ENCODE measurements at regions not wholly inside any gene's neighbourhood (a gene's known extent, or its start where the extent isn't known, plus 50 kb on each side); places are given as distances from the start of the nearest gene placed in this dataset.

DNA sequence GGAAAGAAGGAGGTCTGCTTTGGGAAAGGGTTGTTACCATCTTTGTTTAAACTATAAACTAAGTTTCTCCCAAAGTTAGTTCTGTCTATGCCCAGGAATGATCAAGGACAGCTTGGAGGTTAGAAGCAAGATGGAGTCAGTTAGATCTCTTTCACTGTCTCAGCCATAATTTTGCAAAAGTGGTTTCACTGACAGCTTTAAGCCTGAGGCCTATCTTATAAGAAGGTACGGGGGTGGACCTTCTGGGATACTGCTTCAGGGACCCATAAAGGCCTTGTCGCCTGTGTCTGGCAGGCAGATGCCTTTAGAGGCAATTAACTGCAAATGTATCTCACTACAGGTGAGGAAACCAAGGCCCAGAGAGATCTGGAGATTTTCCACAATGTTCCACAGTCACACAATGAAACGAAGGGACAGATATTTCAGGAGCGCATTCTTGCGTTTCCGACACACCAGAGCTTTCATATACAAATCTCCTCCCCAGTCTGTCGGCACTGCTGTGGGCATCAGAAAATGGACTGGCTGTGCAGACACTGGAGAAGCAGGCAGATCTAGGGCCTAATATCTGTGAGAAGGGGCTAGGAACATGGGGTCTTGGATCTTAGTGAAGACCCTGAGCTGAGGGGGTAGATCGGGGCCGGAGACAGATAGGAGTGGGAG, 169.5 kb upstream of the SMAD3 start:
- no peak overlapping the region for H2BK15ac ChIP-seq (ENCODE audit: low read length)
- ChIA-PET CTCF (ENCODE audit: partially characterized antibody) (interaction anchor here (0.7 to 4.6 kb wide), 11 partner anchors 8 to 408 kb away, joined by 3 to 27 read pairs (median 3); no protein-coding TSS in a partner anchor), POLR2A (ENCODE audit: partially characterized antibody) (interaction anchor here (1.5 kb wide), 1 partner anchor 12 kb away, joined by 4 read pairs; no protein-coding TSS in a partner anchor)
- H3K9me3 ChIP-seq (ENCODE audit: insufficient read depth in 2 of 2, low read depth in 1 of 2, low read length in 1 of 2): no peaks in the 10 kb centered on the region
- no peak overlapping the region for H3K23ac ChIP-seq (ENCODE audit: insufficient read length)
- no peak overlapping the region for H4K8ac ChIP-seq (ENCODE audit: extremely low read depth, insufficient read depth, low read length)
- peaks cover 0 to 5% (median 2%) of the 10 kb centered on the region in 4 experiments; a peak in 3 of 7 replicates for H3K4me1 ChIP-seq (replicated peaks in 1 of 4; ENCODE audit: control insufficient read depth in 3 of 4, insufficient read depth in 4 of 4, low read length in 3 of 4)
- H4K20me1 ChIP-seq (replicated peaks in 1 of 2; ENCODE audit: control insufficient read depth in 1 of 2, insufficient read depth in 2 of 2, low read length in 2 of 2): no peaks in the 10 kb centered on the region
- H2AK5ac ChIP-seq (ENCODE audit: low read depth, low read length): no peak overlapping the region
- no peak overlapping the region for H2BK120ac ChIP-seq (replicated peaks; ENCODE audit: low read depth, low read length)
- no peak overlapping the region for H3K18ac ChIP-seq (ENCODE audit: extremely low read depth, low read length)
- FAIRE-seq (no peak), DNase-seq (ENCODE audit: low read depth in 1 of 2, low spot score in 2 of 2) (no peak)
- H2BK12ac ChIP-seq (ENCODE audit: low read depth, low read length): no peak overlapping the region
- H3K4ac ChIP-seq (replicated peaks; ENCODE audit: insufficient read length, low read depth, low read length): no peak overlapping the region
- no peak overlapping the region for H3K4me3 ChIP-seq (ENCODE audit: extremely low read depth in 1 of 4, insufficient read depth in 2 of 4, low read depth in 3 of 4, low read length in 4 of 4)
- no peaks in the 10 kb centered on the region for H3K79me1 ChIP-seq (ENCODE audit: low read depth, low read length)
- H3K9ac ChIP-seq (replicated peaks in 1 of 4; ENCODE audit: extremely low read depth in 1 of 4, low read depth in 3 of 4, low read length in 3 of 4): no peak overlapping the region
- H4K91ac ChIP-seq (replicated peaks; ENCODE audit: insufficient read length, low read length): no peak overlapping the region
- no peak overlapping the region for H3K14ac ChIP-seq (ENCODE audit: insufficient read length)
- H3K27me3 ChIP-seq (replicated peaks in 1 of 4; ENCODE audit: control insufficient read depth in 3 of 4, extremely low read depth in 1 of 4, insufficient read depth in 3 of 4, low read length in 3 of 4): peaks cover 0 to 3% (median 0%) of the 10 kb centered on the region in 4 experiments; a peak in 1 of 7 replicates
- no peak overlapping the region for H3K56ac ChIP-seq (replicated peaks; ENCODE audit: insufficient read length, low read depth, low read length)
- H2BK20ac ChIP-seq (ENCODE audit: low read length): no peak overlapping the region
- no peak overlapping the region for H3K4me2 ChIP-seq (ENCODE audit: insufficient read depth in 1 of 2, low read depth in 2 of 2, low read length in 2 of 2)
- no peaks in the 10 kb centered on the region for H3K36me3 ChIP-seq (ENCODE audit: control insufficient read depth in 2 of 4, insufficient read depth in 4 of 4, low read length in 3 of 4)
- H2AFZ ChIP-seq (ENCODE audit: low read length): no peak overlapping the region
- 92% methylated on average over 9 of the region's 9 CpGs; no CpG with 5 or more reads in 1 of the 2 experiments for WGBS, 2 experiments (ENCODE audit: extremely low coverage in 1 of 2, insufficient coverage in 1 of 2, insufficient read length in 1 of 2, insufficient replicate concordance in 2 of 2, low coverage in 1 of 2, low lambda C conversion rate in 2 of 2, missing lambda C conversion rate in 1 of 2)
- no peak overlapping the region for H2BK5ac ChIP-seq (ENCODE audit: low read depth, low read length)
- H3K79me2 ChIP-seq (ENCODE audit: control insufficient read depth in 1 of 2, insufficient read depth in 2 of 2, low read length in 2 of 2): no peaks in the 10 kb centered on the region
- H3K27ac ChIP-seq (ENCODE audit: low read depth, low read length): no peak overlapping the region
- H3K23me2 ChIP-seq (ENCODE audit: low read depth, low read length): no peaks in the 10 kb centered on the region
- no peak overlapping the region for H4K5ac ChIP-seq (ENCODE audit: insufficient read length, low read depth, low read length)
- TF ChIP-seq SIRT6 (IDR thresholded peaks at IDR 0.05; ENCODE audit: low read length) (no peak), RFX5 (IDR thresholded peaks at IDR 0.05; ENCODE audit: borderline replicate concordance, low read depth, low read length) (no peak), SP1 (IDR thresholded peaks at IDR 0.05; ENCODE audit: low read depth, low read length) (no peak), TAF7 (optimal IDR thresholded peaks at IDR 0.05; ENCODE audit: borderline replicate concordance, low read depth, low read length) (no peak), RAD21 (IDR thresholded peaks at IDR 0.05 in 1 of 2, conservative IDR thresholded peaks at IDR 0.05 in 1 of 2; ENCODE audit: low read depth in 2 of 2, low read length in 2 of 2) (no peak), POLR2A (IDR thresholded peaks at IDR 0.05; ENCODE audit: control extremely low read depth in 1 of 2, low read depth in 2 of 2, low read length in 2 of 2) (no peak), SP2 (IDR thresholded peaks at IDR 0.05; ENCODE audit: low read length) (no peak), EGR1 (IDR thresholded peaks at IDR 0.05; ENCODE audit: borderline replicate concordance, low read depth, low read length) (no peak), EP300 (IDR thresholded peaks at IDR 0.05; ENCODE audit: borderline replicate concordance in 1 of 2, low read depth in 2 of 2, low read length in 2 of 2) (no peak), SAP30 (IDR thresholded peaks at IDR 0.05; ENCODE audit: insufficient read depth, insufficient replicate concordance, low read length) (no peak), TBP (IDR thresholded peaks at IDR 0.05; ENCODE audit: low read depth, low read length) (no peak), SIX5 (IDR thresholded peaks at IDR 0.05; ENCODE audit: low read depth, low read length) (no peak)
- TF ChIP-seq, protein P1, sequence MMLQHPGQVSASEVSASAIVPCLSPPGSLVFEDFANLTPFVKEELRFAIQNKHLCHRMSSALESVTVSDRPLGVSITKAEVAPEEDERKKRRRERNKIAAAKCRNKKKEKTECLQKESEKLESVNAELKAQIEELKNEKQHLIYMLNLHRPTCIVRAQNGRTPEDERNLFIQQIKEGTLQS (IDR thresholded peaks at IDR 0.05; ENCODE audit: insufficient read depth, low read depth, low read length): no peak
